Activated T-helper 2 cell treated with anti-CD3 and anti-CD28 coated beads, Interferon-gamma antibody, Interleukin-2, Interleukin-4, amounts not matched to agents 10 μg/mL and 5 μg/mL and 100 μg/mL, durations not matched to agents 14 hours and 24 hours and 36 hours (primary cell): ENCODE measurements at regions not wholly inside any gene's neighbourhood (a gene's known extent, or its start where the extent isn't known, plus 50 kb on each side); places are given as distances from the start of the nearest gene placed in this dataset.
"Not testable (repeated sequence)": the region's sequence is repeated elsewhere in the genome, so short reads cannot be mapped to it uniquely, and the experiment has no call there.

ENCODE experiments used
- DNase-seq: peaks from one replicate; pipeline ENCODE4 v3.0.0; 2021; ENCODE audit warnings: low spot score
- H3K27ac Mint-ChIP-seq: one replicate; pipeline ENCODE4 v1.8.0; 2021; ENCODE audit warnings: mixed read lengths
- H3K27me3 Mint-ChIP-seq: one replicate; pipeline ENCODE4 v1.8.0; 2021; ENCODE audit warnings: low read depth, mixed read lengths
- H3K36me3 Mint-ChIP-seq: one replicate; pipeline ENCODE4 v1.8.0; 2021; ENCODE audit warnings: low read depth, mixed read lengths
- H3K4me1 Mint-ChIP-seq: one replicate; pipeline ENCODE4 v1.8.0; 2021; ENCODE audit warnings: low read depth, mixed read lengths
- H3K4me3 Mint-ChIP-seq: one replicate; pipeline ENCODE4 v1.8.0; 2021; ENCODE audit warnings: low read depth, mild to moderate bottlenecking, moderate library complexity, mixed read lengths
- H3K9me3 Mint-ChIP-seq: one replicate; pipeline ENCODE4 v1.8.0; 2021; ENCODE audit warnings: mixed read lengths
- intact Hi-C: fragments of 100-400 bp; cut with micrococcal nuclease; formaldehyde crosslinking; loops from one replicate; pipeline ENCODE4 v1.15.1; 2023

- DNase-seq = no peak
- Mint-ChIP-seq H3K27ac (no peak overlapping the region), H3K9me3 (peaks cover 18% of the 10 kb centered on the region), H3K36me3 (no peaks in the 10 kb centered on the region), H3K4me3 (no peak overlapping the region), H3K4me1 (no peaks in the 10 kb centered on the region), H3K27me3 (no peaks in the 10 kb centered on the region)
- intact Hi-C loops = no loop called here
Observed at GRCh38 chr4:27928761-27929540, 1068.3 kb downstream of the STIM2 start.

GRCh38 chr4:27930291-27930690, 1069.7 kb downstream of the STIM2 start:
- H3K27me3 Mint-ChIP-seq = no peaks in the 10 kb centered on the region
- peaks cover 18% of the 10 kb centered on the region for H3K9me3 Mint-ChIP-seq
- no peak overlapping the region for H3K4me3 Mint-ChIP-seq
- no peaks in the 10 kb centered on the region for H3K36me3 Mint-ChIP-seq
- H3K27ac Mint-ChIP-seq = no peak overlapping the region
- intact Hi-C loops = no loop called here
- H3K4me1 Mint-ChIP-seq = no peaks in the 10 kb centered on the region
- DNase-seq = no peak

GRCh38 chr4:27930976-27931375, 1070.3 kb downstream of the STIM2 start:
- Mint-ChIP-seq H3K4me3 (no peak overlapping the region), H3K4me1 (no peaks in the 10 kb centered on the region), H3K27ac (no peak overlapping the region), H3K36me3 (no peaks in the 10 kb centered on the region), H3K27me3 (no peaks in the 10 kb centered on the region), H3K9me3 (peaks cover 18% of the 10 kb centered on the region)
- no peak for DNase-seq
- intact Hi-C loops = no loop called here

- H3K27me3 Mint-ChIP-seq = no peaks in the 10 kb centered on the region
- H3K27ac Mint-ChIP-seq = no peak overlapping the region
- no peak for DNase-seq
- peaks cover 15% of the 10 kb centered on the region for H3K9me3 Mint-ChIP-seq
- H3K4me3 Mint-ChIP-seq = no peak overlapping the region
- intact Hi-C loops = no loop called here
- H3K4me1 Mint-ChIP-seq = no peaks in the 10 kb centered on the region
- no peaks in the 10 kb centered on the region for H3K36me3 Mint-ChIP-seq
Observed at GRCh38 chr4:27931584-27931983, 1070.9 kb downstream of the STIM2 start.

GRCh38 chr4:27934871-27935270, 1074.2 kb downstream of the STIM2 start:
- H3K27me3 Mint-ChIP-seq = no peaks in the 10 kb centered on the region
- intact Hi-C loops = no loop called here
- H3K4me3 Mint-ChIP-seq = no peak overlapping the region

GRCh38 chr4:27946799-27947198, 1086.2 kb downstream of the STIM2 start:
- H3K36me3 Mint-ChIP-seq = no peaks in the 10 kb centered on the region

More at GRCh38 chr4:27934871-27935270, 1074.2 kb downstream of the STIM2 start:
- no peaks in the 10 kb centered on the region for H3K36me3 Mint-ChIP-seq
- peaks cover 16% of the 10 kb centered on the region for H3K9me3 Mint-ChIP-seq
- H3K4me1 Mint-ChIP-seq = no peaks in the 10 kb centered on the region
- no peak for DNase-seq
- H3K27ac Mint-ChIP-seq = no peak overlapping the region

GRCh38 chr4:27947302-27947701, 1086.7 kb downstream of the STIM2 start:
- no peak overlapping the region for H3K4me3 Mint-ChIP-seq
- no peaks in the 10 kb centered on the region for H3K27me3 Mint-ChIP-seq
- intact Hi-C loops = no loop called here
- no peaks in the 10 kb centered on the region for H3K36me3 Mint-ChIP-seq
- H3K9me3 Mint-ChIP-seq = peaks cover 16% of the 10 kb centered on the region
- no peak for DNase-seq
- H3K4me1 Mint-ChIP-seq = no peaks in the 10 kb centered on the region
- H3K27ac Mint-ChIP-seq = no peak overlapping the region

More at GRCh38 chr4:27946799-27947198, 1086.2 kb downstream of the STIM2 start:
- Mint-ChIP-seq H3K27ac (no peak overlapping the region), H3K4me3 (no peak overlapping the region), H3K4me1 (no peaks in the 10 kb centered on the region), H3K9me3 (peaks cover 15% of the 10 kb centered on the region), H3K27me3 (no peaks in the 10 kb centered on the region)
- intact Hi-C loops = no loop called here
- DNase-seq = no peak

GRCh38 chr4:27964095-27964494, 1103.5 kb downstream of the STIM2 start:
- Mint-ChIP-seq H3K27me3 (no peaks in the 10 kb centered on the region), H3K9me3 (peaks cover 23% of the 10 kb centered on the region), H3K36me3 (no peaks in the 10 kb centered on the region), H3K27ac (no peak overlapping the region), H3K4me1 (no peaks in the 10 kb centered on the region), H3K4me3 (no peak overlapping the region)
- intact Hi-C loops = no loop called here
- no peak for DNase-seq

GRCh38 chr4:27966664-27967063, 1106.0 kb downstream of the STIM2 start:
- no peak for DNase-seq
- Mint-ChIP-seq H3K9me3 (peaks cover 26% of the 10 kb centered on the region), H3K4me1 (no peaks in the 10 kb centered on the region)

GRCh38 chr4:27973056-27973455, 1112.4 kb downstream of the STIM2 start:
- H3K27ac Mint-ChIP-seq = no peak overlapping the region
- intact Hi-C loops = no loop called here
- no peaks in the 10 kb centered on the region for H3K36me3 Mint-ChIP-seq
- H3K4me1 Mint-ChIP-seq = no peaks in the 10 kb centered on the region
- H3K27me3 Mint-ChIP-seq = no peaks in the 10 kb centered on the region
- no peak overlapping the region for H3K4me3 Mint-ChIP-seq
- no peak for DNase-seq
- peaks cover 38% of the 10 kb centered on the region for H3K9me3 Mint-ChIP-seq

More at GRCh38 chr4:27966664-27967063, 1106.0 kb downstream of the STIM2 start:
- H3K27me3 Mint-ChIP-seq = no peaks in the 10 kb centered on the region
- H3K27ac Mint-ChIP-seq = no peak overlapping the region
- intact Hi-C loops = no loop called here
- no peaks in the 10 kb centered on the region for H3K36me3 Mint-ChIP-seq
- no peak overlapping the region for H3K4me3 Mint-ChIP-seq

GRCh38 chr4:27973700-27974099, 1113.1 kb downstream of the STIM2 start:
- H3K27me3 Mint-ChIP-seq = no peaks in the 10 kb centered on the region
- no peak for DNase-seq
- H3K36me3 Mint-ChIP-seq = no peaks in the 10 kb centered on the region
- H3K27ac Mint-ChIP-seq = no peak overlapping the region
- H3K4me1 Mint-ChIP-seq = no peaks in the 10 kb centered on the region
- intact Hi-C loops = no loop called here
- H3K4me3 Mint-ChIP-seq = no peak overlapping the region
- H3K9me3 Mint-ChIP-seq = peaks cover 36% of the 10 kb centered on the region

GRCh38 chr4:27974339-27974738, 1113.7 kb downstream of the STIM2 start:
- intact Hi-C loops = no loop called here
- no peaks in the 10 kb centered on the region for H3K27me3 Mint-ChIP-seq
- no peaks in the 10 kb centered on the region for H3K4me1 Mint-ChIP-seq
- DNase-seq = no peak
- no peak overlapping the region for H3K27ac Mint-ChIP-seq
- peaks cover 36% of the 10 kb centered on the region for H3K9me3 Mint-ChIP-seq
- no peaks in the 10 kb centered on the region for H3K36me3 Mint-ChIP-seq
- no peak overlapping the region for H3K4me3 Mint-ChIP-seq

- H3K4me3 Mint-ChIP-seq, H3K27me3 Mint-ChIP-seq, H3K27ac Mint-ChIP-seq, DNase-seq, intact Hi-C loops, H3K4me1 Mint-ChIP-seq, H3K36me3 Mint-ChIP-seq: not testable (repeated sequence)
- H3K9me3 Mint-ChIP-seq = peaks cover 39% of the 10 kb centered on the region
Observed at GRCh38 chr4:27974881-27975280, 1114.2 kb downstream of the STIM2 start.
